ENCODE measurements at regions not wholly inside any gene's neighbourhood (a gene's known extent, or its start where the extent isn't known, plus 50 kb on each side); places are given as distances from the start of the nearest gene placed in this dataset.
A peak's percentile ranks its signal among the peaks of the same experiment; 100 is the strongest.

- no peak overlapping the region for H2BK120ac ChIP-seq (ENCODE audit: low read depth, low read length)
- no peak overlapping the region for H2AK5ac ChIP-seq (ENCODE audit: low read depth, low read length)
- no peaks in the 10 kb centered on the region for H3K79me1 ChIP-seq (ENCODE audit: low read depth in 1 of 2, low read length in 2 of 2)
- dilution Hi-C loops (cut with HindIII; ENCODE audit: low sequenced_read_pairs, unreplicated experiment): no loop called here
- H4K5ac ChIP-seq (ENCODE audit: low read depth, low read length): no peak overlapping the region
- no peaks in the 10 kb centered on the region for H3K36me3 ChIP-seq (ENCODE audit: control insufficient read depth, insufficient read depth, low read length)
- H4K20me1 ChIP-seq (ENCODE audit: insufficient read depth, low read length): no peaks in the 10 kb centered on the region
- H3K14ac ChIP-seq (replicated peaks; ENCODE audit: low read depth, low read length): no peak overlapping the region
- H3K23ac ChIP-seq (ENCODE audit: low read depth, low read length): no peak overlapping the region
- no peak overlapping the region for H2BK5ac ChIP-seq (ENCODE audit: low read depth, low read length, poor library complexity, severe bottlenecking)
- ChIA-PET POLR2A (ENCODE audit: unreplicated experiment) (no interaction called here), CTCF (interaction anchor here (1.0 kb wide), 1 partner anchor 10 kb away, joined by 3 read pairs; no protein-coding TSS in a partner anchor)
- H3K9me1 ChIP-seq (ENCODE audit: insufficient read depth, low read length): no peaks in the 10 kb centered on the region
- H3K4ac ChIP-seq (ENCODE audit: low read depth, low read length): no peak overlapping the region
- ATAC-seq (ENCODE audit: low read depth) (peak; percentile 48), DNase-seq (no peak)
- H4K8ac ChIP-seq (ENCODE audit: low read depth in 2 of 2, low read length in 2 of 2): no peak overlapping the region
- H3K9me3 ChIP-seq (ENCODE audit: control insufficient read depth, insufficient read depth, low read length): no peaks in the 10 kb centered on the region
- no peak overlapping the region for H3K4me3 ChIP-seq (ENCODE audit: insufficient read depth, low read depth, low read length)
- no peaks in the 10 kb centered on the region for H3K27me3 ChIP-seq (ENCODE audit: control insufficient read depth, insufficient read depth, low read length)
- no peak overlapping the region for H3K18ac ChIP-seq (ENCODE audit: low read depth, low read length)
- H3K27ac ChIP-seq (ENCODE audit: insufficient read depth, low read length): no peak overlapping the region
- no CpG with 5 or more reads among the region's 2 CpGs for WGBS, 2 experiments (ENCODE audit: extremely low coverage in 2 of 2, insufficient read length in 1 of 2)
- no peak overlapping the region for H3K56ac ChIP-seq (ENCODE audit: extremely low read depth, insufficient read depth, low read length)
- H3K4me2 ChIP-seq (ENCODE audit: low read depth, low read length): no peak overlapping the region
- H4K91ac ChIP-seq (ENCODE audit: insufficient read depth, low read depth, low read length): no peak overlapping the region
- no peak overlapping the region for H2AFZ ChIP-seq (replicated peaks; ENCODE audit: low read length, poor library complexity)
- no TSS peak for BruUV-seq (replicated peaks)
- TF ChIP-seq RAD21 (IDR thresholded peaks at IDR 0.05; ENCODE audit: low read length) (no peak), SMC3 (IDR thresholded peaks at IDR 0.05; ENCODE audit: low read depth, low read length) (no peak), NFE2L2 (IDR thresholded peaks at IDR 0.05; ENCODE audit: low read depth, low read length) (no peak), CTCF (conservative IDR thresholded peaks at IDR 0.05; ENCODE audit: low read depth, low read length) (no peak), USF2 (IDR thresholded peaks at IDR 0.05; ENCODE audit: low read depth, low read length) (no peak), RCOR1 (IDR thresholded peaks at IDR 0.05; ENCODE audit: insufficient replicate concordance, low read length) (no peak), MAFK (IDR thresholded peaks at IDR 0.05; ENCODE audit: low read depth, low read length) (no peak), BHLHE40 (IDR thresholded peaks at IDR 0.05; ENCODE audit: low read depth, low read length) (no peak), CEBPB (IDR thresholded peaks at IDR 0.05; ENCODE audit: low read depth, low read length) (no peak), MXI1 (IDR thresholded peaks at IDR 0.05; ENCODE audit: borderline replicate concordance, low read depth, low read length) (no peak), FOS (IDR thresholded peaks at IDR 0.05; ENCODE audit: low read depth, low read length) (no peak), RFX5 (IDR thresholded peaks at IDR 0.05; ENCODE audit: low read depth, low read length) (no peak), MAZ (IDR thresholded peaks at IDR 0.05; ENCODE audit: borderline replicate concordance, low read depth, low read length) (no peak), POLR2A (IDR thresholded peaks at IDR 0.05; ENCODE audit: low read depth, low read length) (no peak), ELK1 (IDR thresholded peaks at IDR 0.05; ENCODE audit: borderline replicate concordance, low read depth, low read length) (no peak), CHD1 (IDR thresholded peaks at IDR 0.05; ENCODE audit: low read depth, low read length) (no peak)
- no peaks in the 10 kb centered on the region for H3K4me1 ChIP-seq (ENCODE audit: control insufficient read depth, insufficient read depth, low read length)
- H3K9ac ChIP-seq (ENCODE audit: low read depth, low read length): no peak overlapping the region
- no peak overlapping the region for H2BK15ac ChIP-seq (ENCODE audit: low read depth, low read length)
- in situ Hi-C loops (cut with MboI; ENCODE audit: low sequenced_read_pairs): no loop called here
- H2BK20ac ChIP-seq (ENCODE audit: low read depth, low read length): no peak overlapping the region
- intact Hi-C loops (cut with micrococcal nuclease): no loop called here
- H2AK9ac ChIP-seq (replicated peaks; ENCODE audit: low read depth, low read length, poor library complexity): no peak overlapping the region
These were observed 108.7 kb upstream of the RHOBTB1 start for GRCh38 chr10:61052469-61053205.
